Mesendoderm (in vitro differentiated cells): ENCODE measurements at regions not wholly inside any gene's neighbourhood (a gene's known extent, or its start where the extent isn't known, plus 50 kb on each side); places are given as distances from the start of the nearest gene placed in this dataset.

Source experiments
- DNase-seq: peaks from one replicate; pipeline ENCODE4 v3.0.0; 2013
- H2AK5ac ChIP-seq: 2 replicates; pipeline ENCODE4 v1.6.1; 2013; ENCODE audit warnings: low read length, inconsistent platforms
- H2BK120ac ChIP-seq: 2 replicates; pipeline ENCODE4 v1.6.1; 2013; ENCODE audit warnings: low read depth, mild to moderate bottlenecking, low read length, moderate library complexity, mixed read lengths
- H2BK15ac ChIP-seq: replicated peaks from 2 replicates; pipeline ENCODE4 v1.6.1; 2013; ENCODE audit warnings: low read depth, mild to moderate bottlenecking, moderate library complexity
- H2BK5ac ChIP-seq: 2 replicates; pipeline ENCODE4 v1.6.1; 2013; ENCODE audit warnings: low read length, inconsistent platforms
- H3K18ac ChIP-seq: 2 replicates; pipeline ENCODE4 v1.6.1; 2013; ENCODE audit warnings: mild to moderate bottlenecking, low read length, mixed read lengths
- H3K23ac ChIP-seq: one replicate; pipeline ENCODE4 v1.6.1; 2013; ENCODE audit warnings: low read length
- H3K27ac ChIP-seq: 2 replicates; pipeline ENCODE4 v1.5.1; 2013; ENCODE audit warnings: low read depth, mild to moderate bottlenecking, inconsistent platforms, low read length, moderate library complexity
- H3K27me3 ChIP-seq: 2 replicates; pipeline ENCODE4 v1.6.1; 2013; ENCODE audit warnings: low read length, control low read depth, mild to moderate bottlenecking, inconsistent platforms; ENCODE audit not compliant: insufficient read depth, poor library complexity
- H3K36me3 ChIP-seq: 2 replicates; pipeline ENCODE4 v1.6.1; 2013; ENCODE audit warnings: low read length, inconsistent platforms; ENCODE audit not compliant: control insufficient read depth, insufficient read depth
- H3K4ac ChIP-seq: one replicate; pipeline ENCODE4 v1.6.1; 2013; ENCODE audit warnings: low read depth, mild to moderate bottlenecking, low read length, moderate library complexity
- H3K4me1 ChIP-seq: 2 replicates; pipeline ENCODE4 v1.6.1; 2013; ENCODE audit warnings: low read depth, low read length, inconsistent platforms; ENCODE audit not compliant: control insufficient read depth
- H3K4me2 ChIP-seq: 2 replicates; pipeline ENCODE4 v1.6.1; 2013; ENCODE audit warnings: low read length
- H3K4me3 ChIP-seq: 2 replicates; pipeline ENCODE4 v1.5.1; 2013; ENCODE audit warnings: mild to moderate bottlenecking, low read length
- H3K56ac ChIP-seq: one replicate; pipeline ENCODE4 v1.6.1; 2013; ENCODE audit warnings: low read length
- H3K79me1 ChIP-seq: 2 replicates; pipeline ENCODE4 v1.6.1; 2013; ENCODE audit warnings: low read length, inconsistent platforms
- H3K79me2 ChIP-seq: 2 replicates; pipeline ENCODE4 v1.6.1; 2013; ENCODE audit warnings: mild to moderate bottlenecking, low read length; ENCODE audit not compliant: control insufficient read depth, insufficient read depth
- H3K9ac ChIP-seq: 2 replicates; pipeline ENCODE4 v1.6.1; 2013; ENCODE audit warnings: low read length, inconsistent platforms
- H4K5ac ChIP-seq: one replicate; pipeline ENCODE4 v1.6.1; 2013; ENCODE audit warnings: low read length
- H4K8ac ChIP-seq: one replicate; pipeline ENCODE4 v1.6.1; 2013; ENCODE audit warnings: low read depth, mild to moderate bottlenecking, control low read depth, low read length, moderate library complexity
- WGBS: extraction: QIAGEN DNeasy Blood & Tissue Kit; methylation state at CpG from one replicate; pipeline ENCODE4 v1.1.7; 2013; ENCODE audit warnings: low lambda C conversion rate, missing lambda C conversion rate; ENCODE audit not compliant: insufficient coverage; ENCODE audit errors: extremely low coverage; 5-methylcytosine and 5-hydroxymethylcytosine counted together

- H3K23ac ChIP-seq, result no peak overlapping the region
- H3K18ac ChIP-seq, result no peak overlapping the region
- no peak overlapping the region for H4K8ac ChIP-seq
- H3K4me2 ChIP-seq, result no peak overlapping the region
- no peak overlapping the region for H3K27ac ChIP-seq
- H3K4me3 ChIP-seq, result no peak overlapping the region
- no peaks in the 10 kb centered on the region for H3K79me2 ChIP-seq
- H3K27me3 ChIP-seq, result no peaks in the 10 kb centered on the region
- no peaks in the 10 kb centered on the region for H3K4me1 ChIP-seq
- no peak overlapping the region for H2AK5ac ChIP-seq
- H2BK120ac ChIP-seq, result no peak overlapping the region
- H2BK5ac ChIP-seq, result no peak overlapping the region
- no peaks in the 10 kb centered on the region for H3K79me1 ChIP-seq
- no peak overlapping the region for H3K4ac ChIP-seq
- no peak overlapping the region for H3K9ac ChIP-seq
- no peak overlapping the region for H3K56ac ChIP-seq
- DNase-seq, result no peak
- no CpG with 5 or more reads among the region's 3 CpGs for WGBS
- no peak overlapping the region for H2BK15ac ChIP-seq
- H4K5ac ChIP-seq, result no peak overlapping the region
- H3K36me3 ChIP-seq, result no peaks in the 10 kb centered on the region
These were observed 157.3 kb upstream of the EPB41L4A start for GRCh38 chr5:112576298-112576925.

- Histone ChIP-seq H2BK120ac (no peak overlapping the region), H2BK5ac (no peak overlapping the region), H3K56ac (no peak overlapping the region), H2AK5ac (no peak overlapping the region), H3K79me1 (no peaks in the 10 kb centered on the region), H3K36me3 (no peaks in the 10 kb centered on the region), H3K18ac (no peak overlapping the region), H3K9ac (no peak overlapping the region), H3K4me3 (no peak overlapping the region), H4K5ac (no peak overlapping the region), H3K4me2 (no peak overlapping the region), H3K4me1 (no peaks in the 10 kb centered on the region), H3K23ac (no peak overlapping the region), H2BK15ac (no peak overlapping the region), H3K27me3 (no peaks in the 10 kb centered on the region), H3K27ac (no peak overlapping the region), H3K4ac (no peak overlapping the region), H4K8ac (no peak overlapping the region), H3K79me2 (no peaks in the 10 kb centered on the region)
- no CpG with 5 or more reads among the region's 1 CpG for WGBS
- DNase-seq, result peak; percentile 11
These were observed 158.0 kb upstream of the APC start for GRCh38 chr5:112579599-112580170.

GRCh38 chr5:112581811-112582320 lies 155.8 kb upstream of the APC start:
- Histone ChIP-seq H3K79me2 (no peaks in the 10 kb centered on the region), H3K4ac (no peak overlapping the region), H3K4me2 (no peak overlapping the region), H3K9ac (no peak overlapping the region), H3K23ac (no peak overlapping the region), H4K5ac (no peak overlapping the region), H2BK120ac (no peak overlapping the region), H3K27me3 (no peaks in the 10 kb centered on the region), H3K4me1 (no peaks in the 10 kb centered on the region), H3K79me1 (no peaks in the 10 kb centered on the region), H3K18ac (no peak overlapping the region), H3K27ac (no peak overlapping the region), H3K36me3 (no peaks in the 10 kb centered on the region), H2BK15ac (no peak overlapping the region), H2AK5ac (no peak overlapping the region), H4K8ac (no peak overlapping the region), H2BK5ac (no peak overlapping the region), H3K4me3 (no peak overlapping the region), H3K56ac (no peak overlapping the region)
- DNase-seq, result no peak
- no CpG with 5 or more reads among the region's 9 CpGs for WGBS

- no peaks in the 10 kb centered on the region for H3K79me1 ChIP-seq
- WGBS, result no CpG with 5 or more reads among the region's 4 CpGs
- H3K4ac ChIP-seq, result no peak overlapping the region
- H4K8ac ChIP-seq, result no peak overlapping the region
- H3K23ac ChIP-seq, result no peak overlapping the region
- no peak overlapping the region for H2BK120ac ChIP-seq
- no peak overlapping the region for H3K4me3 ChIP-seq
- no peak overlapping the region for H3K9ac ChIP-seq
- H3K4me1 ChIP-seq, result no peaks in the 10 kb centered on the region
- no peak overlapping the region for H3K4me2 ChIP-seq
- H2BK5ac ChIP-seq, result no peak overlapping the region
- no peak overlapping the region for H3K18ac ChIP-seq
- no peaks in the 10 kb centered on the region for H3K36me3 ChIP-seq
- no peaks in the 10 kb centered on the region for H3K79me2 ChIP-seq
- DNase-seq, result no peak
- no peak overlapping the region for H2AK5ac ChIP-seq
- H4K5ac ChIP-seq, result no peak overlapping the region
- H3K56ac ChIP-seq, result no peak overlapping the region
- H2BK15ac ChIP-seq, result no peak overlapping the region
- no peak overlapping the region for H3K27ac ChIP-seq
- H3K27me3 ChIP-seq, result no peaks in the 10 kb centered on the region
These were observed 154.5 kb upstream of the APC start for GRCh38 chr5:112583166-112583565.

GRCh38 chr5:112584781-112585180 lies 152.9 kb upstream of the APC start:
- peak; percentile 53 for DNase-seq
- Histone ChIP-seq H3K79me2 (no peaks in the 10 kb centered on the region), H3K4me2 (no peak overlapping the region), H3K9ac (no peak overlapping the region), H3K56ac (no peak overlapping the region), H3K23ac (no peak overlapping the region), H4K5ac (no peak overlapping the region), H2AK5ac (no peak overlapping the region), H2BK120ac (no peak overlapping the region), H3K79me1 (no peaks in the 10 kb centered on the region), H3K18ac (no peak overlapping the region), H2BK15ac (no peak overlapping the region), H4K8ac (no peak overlapping the region), H3K27ac (no peak overlapping the region), H3K4ac (no peak overlapping the region), H3K4me3 (no peak overlapping the region), H3K4me1 (no peaks in the 10 kb centered on the region), H2BK5ac (no peak overlapping the region), H3K36me3 (no peaks in the 10 kb centered on the region), H3K27me3 (no peaks in the 10 kb centered on the region)
- no CpG with 5 or more reads among the region's 2 CpGs for WGBS
